ENCODE measurements at regions not wholly inside any gene's neighbourhood (a gene's known extent, or its start where the extent isn't known, plus 50 kb on each side); places are given as distances from the start of the nearest gene placed in this dataset.

GRCh38 chr2:147689220-147689909, 155.5 kb upstream of the ACVR2A start:
- no peaks in the 10 kb centered on the region for H3K4me1 Mint-ChIP-seq
- TF ChIP-seq CTCF (IDR thresholded peaks at IDR 0.05; ENCODE audit: unreplicated experiment), result no peak
- H3K27me3 Mint-ChIP-seq (ENCODE audit: low read depth), result peaks cover 3% of the 10 kb centered on the region
- H3K9me3 Mint-ChIP-seq, result no peaks in the 10 kb centered on the region
- no peak overlapping the region for H3K4me3 Mint-ChIP-seq
- H3K27ac Mint-ChIP-seq, result no peak overlapping the region
- no peak for DNase-seq (ENCODE audit: low spot score in 2 of 2, unreplicated experiment in 2 of 2)
- H3K36me3 Mint-ChIP-seq, result no peaks in the 10 kb centered on the region

- Mint-ChIP-seq H3K4me3 (no peak overlapping the region), H3K27ac (no peak overlapping the region), H3K36me3 (no peaks in the 10 kb centered on the region), H3K9me3 (no peaks in the 10 kb centered on the region), H3K4me1 (no peaks in the 10 kb centered on the region), H3K27me3 (ENCODE audit: low read depth) (peaks cover 3% of the 10 kb centered on the region)
- no peak for TF ChIP-seq CTCF (IDR thresholded peaks at IDR 0.05; ENCODE audit: unreplicated experiment)
- DNase-seq (ENCODE audit: low spot score in 2 of 2, unreplicated experiment in 2 of 2), result no peak
Observed at GRCh38 chr2:147688242-147688641, 156.6 kb upstream of the ACVR2A start.

- DNase-seq (ENCODE audit: low spot score in 2 of 2, unreplicated experiment in 2 of 2), result no peak
- Mint-ChIP-seq H3K27ac (no peak overlapping the region), H3K36me3 (no peaks in the 10 kb centered on the region), H3K9me3 (no peaks in the 10 kb centered on the region), H3K4me3 (no peak overlapping the region), H3K4me1 (no peaks in the 10 kb centered on the region), H3K27me3 (ENCODE audit: low read depth) (peaks cover 3% of the 10 kb centered on the region)
- no peak for TF ChIP-seq CTCF (IDR thresholded peaks at IDR 0.05; ENCODE audit: unreplicated experiment)
Observed at GRCh38 chr2:147686365-147686764, 158.5 kb upstream of the ACVR2A start.

GRCh38 chr2:147684903-147685302, 159.9 kb upstream of the ACVR2A start:
- no peak for TF ChIP-seq CTCF (IDR thresholded peaks at IDR 0.05; ENCODE audit: unreplicated experiment)
- Mint-ChIP-seq H3K36me3 (no peaks in the 10 kb centered on the region), H3K4me1 (no peaks in the 10 kb centered on the region), H3K9me3 (no peaks in the 10 kb centered on the region), H3K27me3 (ENCODE audit: low read depth) (peaks cover 3% of the 10 kb centered on the region), H3K27ac (no peak overlapping the region), H3K4me3 (no peak overlapping the region)
- DNase-seq (ENCODE audit: low spot score in 2 of 2, unreplicated experiment in 2 of 2), result no peak

GRCh38 chr2:147683380-147683779, 161.4 kb upstream of the ACVR2A start:
- Mint-ChIP-seq H3K27me3 (ENCODE audit: low read depth) (no peaks in the 10 kb centered on the region), H3K9me3 (no peaks in the 10 kb centered on the region), H3K27ac (no peak overlapping the region), H3K4me3 (no peak overlapping the region), H3K36me3 (no peaks in the 10 kb centered on the region), H3K4me1 (no peaks in the 10 kb centered on the region)
- TF ChIP-seq CTCF (IDR thresholded peaks at IDR 0.05; ENCODE audit: unreplicated experiment), result no peak
- no peak for DNase-seq (ENCODE audit: low spot score in 2 of 2, unreplicated experiment in 2 of 2)

GRCh38 chr2:147681093-147681492, 163.7 kb upstream of the ACVR2A start:
- H3K36me3 Mint-ChIP-seq, result no peaks in the 10 kb centered on the region
- H3K27ac Mint-ChIP-seq, result no peak overlapping the region
- no peak for TF ChIP-seq CTCF (IDR thresholded peaks at IDR 0.05; ENCODE audit: unreplicated experiment)
- DNase-seq (ENCODE audit: low spot score in 2 of 2, unreplicated experiment in 2 of 2), result no peak
- no peaks in the 10 kb centered on the region for H3K4me1 Mint-ChIP-seq
- H3K4me3 Mint-ChIP-seq, result no peak overlapping the region
- no peaks in the 10 kb centered on the region for H3K9me3 Mint-ChIP-seq
- H3K27me3 Mint-ChIP-seq (ENCODE audit: low read depth), result peaks cover 2% of the 10 kb centered on the region

Measured in mesothelial cell of epicardium (in vitro differentiated cells).